ENCODE measurements at regions not wholly inside any gene's neighbourhood (a gene's known extent, or its start where the extent isn't known, plus 50 kb on each side); places are given as distances from the start of the nearest gene placed in this dataset.

GRCh38 chr3:159513444-159513843 is 475.2 kb upstream of the IL12A start:
- DNase-seq (ENCODE audit: insufficient read length, low spot score) (no peak), FAIRE-seq (no peak)
- TF ChIP-seq SPI1 (IDR thresholded peaks at IDR 0.05; ENCODE audit: low read depth, low read length): no peak
- TF ChIP-seq POU2F2 (IDR thresholded peaks at IDR 0.05; ENCODE audit: low read depth, low read length): no peak
- TF ChIP-seq POLR2AphosphoS5 (IDR thresholded peaks at IDR 0.05; ENCODE audit: low read depth, low read length): no peak
- no peak for TF ChIP-seq POLR2A (IDR thresholded peaks at IDR 0.05; ENCODE audit: low read depth, low read length)
- TF ChIP-seq TAF1 (IDR thresholded peaks at IDR 0.05; ENCODE audit: low read depth, low read length): no peak
- no peak for TF ChIP-seq PAX5 (IDR thresholded peaks at IDR 0.05; ENCODE audit: insufficient read depth, low read length, severe bottlenecking)

- TF ChIP-seq TAF1 (IDR thresholded peaks at IDR 0.05; ENCODE audit: low read depth, low read length) (no peak), SPI1 (IDR thresholded peaks at IDR 0.05; ENCODE audit: low read depth, low read length) (no peak), POU2F2 (IDR thresholded peaks at IDR 0.05; ENCODE audit: low read depth, low read length) (no peak), POLR2A (IDR thresholded peaks at IDR 0.05; ENCODE audit: low read depth, low read length) (no peak), PAX5 (IDR thresholded peaks at IDR 0.05; ENCODE audit: insufficient read depth, low read length, severe bottlenecking) (no peak), POLR2AphosphoS5 (IDR thresholded peaks at IDR 0.05; ENCODE audit: low read depth, low read length) (no peak)
- FAIRE-seq (no peak), DNase-seq (ENCODE audit: insufficient read length, low spot score) (no peak)
These were observed 474.7 kb upstream of the IL12A start for GRCh38 chr3:159513867-159514380.

GRCh38 chr3:159517105-159517504 is 471.5 kb upstream of the IL12A start:
- no peak for DNase-seq (ENCODE audit: insufficient read length, low spot score)
- no peak for TF ChIP-seq POLR2AphosphoS5 (IDR thresholded peaks at IDR 0.05; ENCODE audit: low read depth, low read length)
- no peak for TF ChIP-seq TAF1 (IDR thresholded peaks at IDR 0.05; ENCODE audit: low read depth, low read length)
- TF ChIP-seq SPI1 (IDR thresholded peaks at IDR 0.05; ENCODE audit: low read depth, low read length): no peak
- TF ChIP-seq POU2F2 (IDR thresholded peaks at IDR 0.05; ENCODE audit: low read depth, low read length): no peak
- no peak for TF ChIP-seq PAX5 (IDR thresholded peaks at IDR 0.05; ENCODE audit: insufficient read depth, low read length, severe bottlenecking)
- no peak for TF ChIP-seq POLR2A (IDR thresholded peaks at IDR 0.05; ENCODE audit: low read depth, low read length)
- no peak for FAIRE-seq

GRCh38 chr3:159520638-159521037 is 468.0 kb upstream of the IL12A start:
- DNase-seq (ENCODE audit: insufficient read length, low spot score): no peak
- no peak for FAIRE-seq

GRCh38 chr3:159522276-159522675 is 466.4 kb upstream of the IL12A start:
- no peak for TF ChIP-seq PAX5 (IDR thresholded peaks at IDR 0.05; ENCODE audit: insufficient read depth, low read length, severe bottlenecking)
- no peak for TF ChIP-seq POU2F2 (IDR thresholded peaks at IDR 0.05; ENCODE audit: low read depth, low read length)
- no peak for TF ChIP-seq POLR2AphosphoS5 (IDR thresholded peaks at IDR 0.05; ENCODE audit: low read depth, low read length)
- TF ChIP-seq SPI1 (IDR thresholded peaks at IDR 0.05; ENCODE audit: low read depth, low read length): no peak
- TF ChIP-seq POLR2A (IDR thresholded peaks at IDR 0.05; ENCODE audit: low read depth, low read length): no peak
- TF ChIP-seq TAF1 (IDR thresholded peaks at IDR 0.05; ENCODE audit: low read depth, low read length): no peak
- DNase-seq (ENCODE audit: insufficient read length, low spot score) (no peak), FAIRE-seq (no peak)

More at GRCh38 chr3:159520638-159521037, 468.0 kb upstream of the IL12A start:
- TF ChIP-seq PAX5 (IDR thresholded peaks at IDR 0.05; ENCODE audit: insufficient read depth, low read length, severe bottlenecking): no peak
- TF ChIP-seq SPI1 (IDR thresholded peaks at IDR 0.05; ENCODE audit: low read depth, low read length): no peak
- TF ChIP-seq POLR2AphosphoS5 (IDR thresholded peaks at IDR 0.05; ENCODE audit: low read depth, low read length): no peak
- TF ChIP-seq POU2F2 (IDR thresholded peaks at IDR 0.05; ENCODE audit: low read depth, low read length): no peak
- no peak for TF ChIP-seq TAF1 (IDR thresholded peaks at IDR 0.05; ENCODE audit: low read depth, low read length)
- no peak for TF ChIP-seq POLR2A (IDR thresholded peaks at IDR 0.05; ENCODE audit: low read depth, low read length)

- TF ChIP-seq POLR2AphosphoS5 (IDR thresholded peaks at IDR 0.05; ENCODE audit: low read depth, low read length) (no peak), POU2F2 (IDR thresholded peaks at IDR 0.05; ENCODE audit: low read depth, low read length) (no peak), TAF1 (IDR thresholded peaks at IDR 0.05; ENCODE audit: low read depth, low read length) (no peak)
- no peak for FAIRE-seq
- no peak for DNase-seq (ENCODE audit: insufficient read length, low spot score)
These were observed 460.3 kb upstream of the IL12A start for GRCh38 chr3:159528251-159528895.

GRCh38 chr3:159532577-159532976 is 456.1 kb upstream of the IL12A start:
- FAIRE-seq (no peak), DNase-seq (ENCODE audit: insufficient read length, low spot score) (no peak)
- TF ChIP-seq SPI1 (IDR thresholded peaks at IDR 0.05; ENCODE audit: low read depth, low read length) (no peak), PAX5 (IDR thresholded peaks at IDR 0.05; ENCODE audit: insufficient read depth, low read length, severe bottlenecking) (no peak), TAF1 (IDR thresholded peaks at IDR 0.05; ENCODE audit: low read depth, low read length) (no peak), POLR2AphosphoS5 (IDR thresholded peaks at IDR 0.05; ENCODE audit: low read depth, low read length) (no peak), POU2F2 (IDR thresholded peaks at IDR 0.05; ENCODE audit: low read depth, low read length) (no peak), POLR2A (IDR thresholded peaks at IDR 0.05; ENCODE audit: low read depth, low read length) (no peak)

GRCh38 chr3:159534496-159534895 is 454.1 kb upstream of the IL12A start:
- no peak for DNase-seq (ENCODE audit: insufficient read length, low spot score)
- FAIRE-seq: no peak
- TF ChIP-seq SPI1 (IDR thresholded peaks at IDR 0.05; ENCODE audit: low read depth, low read length): no peak
- TF ChIP-seq PAX5 (IDR thresholded peaks at IDR 0.05; ENCODE audit: insufficient read depth, low read length, severe bottlenecking): no peak
- no peak for TF ChIP-seq POU2F2 (IDR thresholded peaks at IDR 0.05; ENCODE audit: low read depth, low read length)
- TF ChIP-seq TAF1 (IDR thresholded peaks at IDR 0.05; ENCODE audit: low read depth, low read length): no peak
- no peak for TF ChIP-seq POLR2AphosphoS5 (IDR thresholded peaks at IDR 0.05; ENCODE audit: low read depth, low read length)
- TF ChIP-seq POLR2A (IDR thresholded peaks at IDR 0.05; ENCODE audit: low read depth, low read length): no peak

- no peak for FAIRE-seq
- no peak for DNase-seq (ENCODE audit: insufficient read length, low spot score)
- TF ChIP-seq TAF1 (IDR thresholded peaks at IDR 0.05; ENCODE audit: low read depth, low read length) (no peak), POU2F2 (IDR thresholded peaks at IDR 0.05; ENCODE audit: low read depth, low read length) (no peak), SPI1 (IDR thresholded peaks at IDR 0.05; ENCODE audit: low read depth, low read length) (no peak), POLR2A (IDR thresholded peaks at IDR 0.05; ENCODE audit: low read depth, low read length) (no peak), POLR2AphosphoS5 (IDR thresholded peaks at IDR 0.05; ENCODE audit: low read depth, low read length) (no peak), PAX5 (IDR thresholded peaks at IDR 0.05; ENCODE audit: insufficient read depth, low read length, severe bottlenecking) (no peak)
These were observed 451.8 kb upstream of the IL12A start for GRCh38 chr3:159536876-159537275.
